Medulla oblongata (tissue), 1 donor: ENCODE measurements at regions not wholly inside any gene's neighbourhood (a gene's known extent, or its start where the extent isn't known, plus 50 kb on each side); places are given as distances from the start of the nearest gene placed in this dataset.

ENCODE experiments used
- DNase-seq: peaks from one replicate; pipeline ENCODE4 v3.0.0-alpha.2; 2015; ENCODE audit errors: extremely low spot score

DNA sequence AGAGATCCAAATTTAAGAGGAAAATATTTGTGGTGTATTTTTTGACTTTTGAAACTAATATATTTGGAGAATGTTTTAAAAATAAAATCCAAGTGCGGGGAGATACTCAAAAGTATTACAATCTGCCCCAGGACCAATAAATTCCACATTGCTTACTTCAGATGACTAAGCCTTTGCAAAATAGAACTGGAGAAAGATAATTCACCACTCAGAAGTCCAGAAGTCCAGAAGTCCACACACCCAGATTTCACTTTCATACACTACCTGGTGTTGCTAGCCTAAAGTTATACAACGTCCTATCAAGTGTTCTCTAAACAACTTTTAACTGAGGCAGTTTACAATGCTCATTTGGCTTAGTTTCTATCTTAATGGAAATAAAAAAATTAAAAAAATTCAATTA, 487.0 kb upstream of the SEMA3D start:
- no peak for DNase-seq

DNA sequence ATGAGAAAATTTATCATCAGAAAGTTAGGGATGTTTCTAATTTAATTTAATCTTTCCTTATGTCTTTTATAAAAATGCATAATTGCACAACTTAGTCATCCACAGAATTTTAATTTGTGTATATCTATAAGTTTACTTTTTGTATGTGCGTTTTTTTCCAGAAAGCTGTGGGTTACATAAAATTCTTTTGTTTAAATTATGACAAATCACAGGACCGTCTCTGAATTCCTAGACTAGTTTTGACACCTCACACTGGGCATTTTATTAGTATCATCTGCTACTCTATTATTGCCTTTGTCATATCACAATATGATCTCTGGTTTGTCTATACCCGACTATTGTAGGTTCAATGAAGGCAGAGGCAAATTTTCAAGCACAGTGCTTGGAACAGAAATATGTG, 482.4 kb upstream of the SEMA3D start:
- no peak for DNase-seq

DNA sequence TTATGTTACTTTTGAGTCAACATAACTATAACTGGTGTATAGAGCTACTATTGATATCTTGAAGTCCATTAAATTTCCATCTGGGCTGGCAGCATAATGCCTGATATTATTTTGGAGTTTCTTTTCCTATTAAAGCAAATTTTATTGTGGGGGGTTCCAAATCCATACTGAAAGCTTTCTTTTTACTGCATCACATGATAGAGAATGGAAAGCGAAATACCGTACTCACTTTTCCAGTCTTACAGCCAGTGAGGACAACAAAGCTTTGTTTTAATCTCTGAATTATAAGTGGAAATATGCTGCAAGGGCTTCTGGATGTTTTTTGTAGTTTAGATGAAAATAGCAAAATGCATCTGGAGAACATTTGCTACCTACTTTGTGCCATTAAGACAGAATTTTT, 477.5 kb upstream of the SEMA3D start:
- DNase-seq = no peak

DNA sequence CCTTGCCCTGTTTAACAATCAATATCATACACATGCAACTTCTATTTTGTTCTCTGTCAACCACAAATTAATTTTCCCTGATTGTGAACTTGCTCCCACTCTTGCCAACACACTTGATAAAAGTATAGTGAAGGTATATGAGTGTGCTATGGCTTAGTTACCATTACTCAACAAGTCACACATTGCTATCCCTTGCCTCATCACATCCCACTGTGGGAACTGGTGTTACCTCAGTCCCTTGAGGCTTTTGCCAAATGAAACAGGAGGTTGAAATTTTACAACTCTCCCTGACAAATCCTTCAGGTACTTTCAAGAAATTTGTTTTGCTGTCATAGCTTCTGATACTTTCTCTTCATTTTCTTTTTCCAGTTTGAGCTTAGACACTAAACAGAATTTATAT, 472.5 kb upstream of the SEMA3D start:
- DNase-seq = no peak

DNA sequence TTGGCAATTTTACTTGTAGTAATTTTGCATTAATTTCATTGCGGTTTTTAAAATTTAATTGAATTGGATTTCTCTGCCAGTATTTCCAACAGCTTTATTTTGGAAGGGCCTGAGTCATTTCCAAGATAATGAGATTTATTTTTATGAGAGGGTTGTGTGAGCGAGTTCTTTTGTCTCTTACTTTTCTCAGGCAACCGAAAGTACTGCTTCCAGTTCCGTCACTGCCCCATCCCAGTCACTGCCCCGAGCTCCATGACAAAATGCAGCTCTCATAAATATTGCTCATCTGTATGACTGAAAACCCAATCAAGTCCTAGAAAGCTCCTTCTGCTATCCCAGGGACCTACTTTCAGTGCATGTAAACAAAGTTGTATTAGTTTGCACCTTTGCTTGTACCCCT, 468.4 kb upstream of the SEMA3D start:
- no peak for DNase-seq

DNA sequence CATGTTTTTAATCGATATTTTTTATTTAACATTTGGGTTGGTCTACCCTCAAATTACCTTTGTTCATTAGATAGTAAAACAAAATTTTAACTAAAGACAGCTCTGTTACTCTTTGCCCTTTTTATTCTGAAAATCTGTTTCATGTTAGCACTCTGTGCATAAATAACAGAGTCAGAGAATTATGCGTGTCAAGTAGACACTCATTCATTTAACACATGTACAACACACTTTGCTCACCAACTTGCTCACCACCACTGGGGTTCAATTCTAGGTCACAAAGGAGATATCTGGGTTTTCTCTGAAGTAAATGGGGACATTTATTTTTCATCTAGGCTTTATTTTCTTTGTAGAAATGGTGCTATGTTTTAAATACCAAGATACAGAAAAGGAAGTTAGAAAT, 457.4 kb upstream of the SEMA3D start:
- no peak for DNase-seq

DNA sequence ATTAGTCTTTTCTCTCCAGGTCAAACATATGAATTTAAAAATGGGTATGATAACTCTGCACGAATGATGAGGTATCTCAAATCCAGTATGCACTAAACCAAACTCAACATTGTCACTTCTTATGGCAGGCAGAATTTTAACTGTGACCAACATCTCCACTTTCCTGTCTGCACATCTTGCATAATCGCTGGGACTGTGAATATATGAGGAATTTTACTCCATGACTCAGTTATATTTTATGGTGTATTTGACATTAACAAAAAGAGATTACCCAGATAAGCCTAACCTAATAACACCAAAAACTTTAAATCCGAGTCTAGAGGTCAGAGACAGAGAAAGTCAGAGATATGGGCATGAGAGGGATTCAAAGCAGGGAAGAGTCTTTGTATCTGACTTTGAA, 454.5 kb upstream of the SEMA3D start:
- no peak for DNase-seq

DNA sequence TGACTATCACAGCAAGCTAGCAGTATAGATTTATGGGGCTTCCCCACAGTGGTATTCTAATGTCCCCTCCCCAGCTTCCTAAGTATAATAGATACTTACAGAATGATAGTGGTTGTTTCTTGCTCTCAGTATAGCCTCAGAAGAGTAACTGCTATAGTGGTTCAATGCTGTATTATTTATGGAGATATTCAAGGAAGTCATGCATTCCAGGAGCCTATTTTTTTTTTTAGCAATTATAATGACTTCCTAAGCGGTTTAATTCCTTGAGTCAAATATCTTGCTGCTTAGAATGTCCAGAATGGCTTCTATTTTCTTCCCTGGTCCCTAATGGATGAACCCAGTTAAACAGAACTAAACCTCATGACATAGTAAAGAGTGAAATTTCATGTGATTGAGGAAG, 451.5 kb upstream of the SEMA3D start:
- DNase-seq = no peak

DNA sequence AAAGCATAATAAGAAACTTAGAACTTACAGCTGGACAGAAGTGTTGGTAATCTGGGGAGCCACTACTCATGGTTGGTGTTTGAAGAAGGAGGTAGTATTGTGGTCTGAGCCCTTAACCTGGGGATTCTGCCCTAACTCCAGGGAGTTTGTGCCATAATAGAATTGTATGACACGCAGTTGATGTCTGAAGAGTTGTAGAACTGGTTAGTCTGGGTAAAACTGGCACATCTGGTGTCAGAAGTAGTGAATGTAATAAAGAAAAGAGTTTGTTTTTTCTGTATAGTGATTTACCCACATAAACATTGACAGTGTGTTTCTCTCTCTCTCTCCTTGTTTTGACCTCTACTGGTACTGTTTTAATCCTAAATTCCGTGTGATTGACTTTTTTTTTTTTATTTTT, 448.1 kb upstream of the SEMA3D start:
- no peak for DNase-seq

DNA sequence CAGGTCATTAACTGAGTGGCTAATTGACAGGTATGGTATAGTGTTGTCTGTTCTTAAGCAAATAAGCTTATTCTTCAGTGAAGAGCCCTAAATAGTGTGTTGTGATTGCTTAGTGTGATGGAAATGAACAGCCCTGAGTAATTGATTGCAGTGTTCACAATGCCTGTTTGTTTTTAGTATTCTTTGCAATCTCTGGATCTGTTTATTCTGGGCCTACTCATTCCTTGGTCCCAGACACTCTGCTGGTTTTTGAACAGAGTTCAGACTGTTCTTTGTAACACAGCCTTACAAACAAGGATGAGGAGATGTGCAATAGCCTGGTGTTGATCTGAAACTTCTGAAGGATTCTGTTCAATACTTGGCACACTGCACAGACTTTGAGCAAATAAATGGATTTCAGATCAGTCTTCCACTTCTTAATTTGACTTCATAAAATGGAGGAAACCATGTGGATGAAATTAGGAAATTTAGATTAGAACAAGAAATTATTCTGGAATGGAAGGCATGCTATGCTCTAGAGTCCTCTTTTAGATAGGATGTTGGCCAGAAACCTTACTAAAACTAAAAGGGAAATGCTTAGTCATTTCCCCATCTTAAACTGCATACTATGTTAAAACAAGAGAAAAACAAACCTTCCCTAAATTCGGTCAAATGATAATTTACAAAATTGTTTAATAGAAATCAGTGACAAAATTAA, 444.2 kb upstream of the SEMA3D start:
- DNase-seq = peak; percentile 41

DNA sequence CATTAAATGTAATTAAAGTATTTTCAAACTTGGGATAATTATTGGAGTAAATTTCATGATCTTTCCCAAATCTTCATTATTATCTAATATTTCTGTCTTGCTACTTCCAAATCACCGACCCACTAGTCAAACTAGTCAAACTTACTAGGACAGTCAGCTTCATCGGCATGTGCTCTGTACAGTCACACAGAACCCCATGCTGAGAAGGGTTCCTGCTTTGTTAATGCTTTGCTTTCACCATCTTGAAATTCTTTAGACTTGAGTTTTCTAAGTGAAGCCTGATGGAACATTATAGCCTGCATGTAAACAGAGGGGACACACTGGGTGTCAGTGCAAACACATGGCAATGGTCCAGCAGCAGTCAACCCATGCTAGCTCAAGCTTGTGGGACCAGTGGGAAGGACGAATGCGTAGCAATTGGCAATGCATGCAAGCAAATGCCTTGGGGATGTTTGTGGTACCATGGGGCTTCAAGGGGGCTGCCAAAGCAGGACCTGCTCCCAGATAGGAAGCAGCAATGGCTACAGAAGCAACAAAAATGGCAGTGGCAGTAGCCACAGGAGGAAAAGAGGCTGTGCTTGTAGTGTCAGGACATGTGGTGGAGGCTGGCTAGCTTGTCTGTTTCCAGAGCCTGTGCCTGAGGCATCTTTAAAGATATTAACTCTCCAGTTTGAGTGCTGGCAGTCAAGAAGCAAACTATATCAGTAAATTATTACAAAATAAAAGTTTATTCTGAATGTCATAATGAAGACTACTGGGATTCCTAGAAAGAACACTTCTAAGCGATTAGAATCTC, 441.1 kb upstream of the SEMA3D start:
- no peak for DNase-seq

DNA sequence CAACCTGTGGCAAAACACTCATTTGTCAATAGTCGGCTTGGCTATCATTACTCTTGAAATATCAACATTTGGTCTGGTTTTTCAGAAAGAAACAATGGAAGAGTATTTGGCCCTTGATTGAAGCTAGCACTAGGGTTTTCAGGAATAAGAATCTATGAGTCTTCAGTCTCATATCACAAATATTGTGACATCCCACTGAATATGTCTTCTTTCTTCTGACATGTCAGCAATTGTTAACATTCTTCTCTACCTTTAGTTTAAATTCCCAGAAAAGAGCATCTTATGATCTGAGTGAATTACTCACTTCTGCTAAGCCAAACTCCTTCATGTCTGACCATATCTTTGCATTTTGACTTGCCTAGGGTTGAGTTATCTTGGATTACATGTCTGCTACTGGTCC, 435.2 kb upstream of the SEMA3D start:
- DNase-seq = no peak

DNA sequence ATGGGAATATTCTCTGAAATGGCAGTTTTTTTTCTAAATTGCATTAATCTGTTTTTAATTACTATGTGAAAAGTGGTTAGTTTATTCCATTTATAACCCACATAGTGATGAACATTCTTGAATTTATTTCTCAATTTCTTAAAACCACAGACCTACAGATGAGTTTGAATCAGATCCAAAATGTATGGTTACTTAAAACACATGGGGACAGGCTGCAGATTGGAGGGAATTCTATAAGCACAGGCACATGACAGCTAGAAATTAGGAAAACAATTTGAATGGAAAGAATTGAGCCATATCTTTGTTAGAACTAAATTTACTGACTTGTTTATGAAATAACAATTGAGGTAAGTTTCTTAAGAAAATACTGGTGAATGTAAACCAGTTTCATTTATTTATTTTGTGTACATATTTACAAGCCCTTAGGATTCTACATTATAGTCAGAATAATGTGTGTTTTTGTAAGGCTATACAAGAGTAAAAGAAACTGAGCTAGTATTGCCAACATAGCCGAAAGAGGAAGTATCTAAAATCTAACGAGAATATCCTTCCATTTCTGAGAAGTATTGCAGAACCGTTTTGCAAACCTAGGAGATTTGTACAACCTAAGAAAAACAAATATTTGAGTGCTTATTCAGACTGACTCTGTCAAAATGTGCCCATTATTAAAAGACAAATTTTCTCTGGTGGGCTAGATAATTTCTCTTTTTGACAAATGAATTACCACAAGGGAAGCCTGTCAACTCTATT, 434.3 kb upstream of the SEMA3D start:
- no peak for DNase-seq

DNA sequence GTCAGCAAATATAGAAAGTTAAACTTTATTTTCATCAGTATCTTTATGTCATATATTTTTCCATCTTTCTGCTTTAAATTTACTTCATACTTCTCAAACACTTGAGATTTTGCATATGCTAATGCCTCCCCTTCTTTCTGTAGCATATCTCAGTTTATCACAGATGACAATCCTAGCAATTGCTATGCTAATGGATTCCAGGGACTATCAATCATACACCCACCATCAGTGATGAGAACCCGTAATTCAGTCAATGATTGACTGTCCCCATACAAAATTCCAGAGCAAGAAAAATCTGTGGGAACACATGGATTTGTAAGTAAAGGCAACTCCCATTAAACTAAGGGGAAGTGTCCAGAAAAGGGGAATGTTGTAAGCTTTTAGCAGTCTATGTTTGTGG, 432.4 kb upstream of the SEMA3D start:
- DNase-seq = no peak

DNA sequence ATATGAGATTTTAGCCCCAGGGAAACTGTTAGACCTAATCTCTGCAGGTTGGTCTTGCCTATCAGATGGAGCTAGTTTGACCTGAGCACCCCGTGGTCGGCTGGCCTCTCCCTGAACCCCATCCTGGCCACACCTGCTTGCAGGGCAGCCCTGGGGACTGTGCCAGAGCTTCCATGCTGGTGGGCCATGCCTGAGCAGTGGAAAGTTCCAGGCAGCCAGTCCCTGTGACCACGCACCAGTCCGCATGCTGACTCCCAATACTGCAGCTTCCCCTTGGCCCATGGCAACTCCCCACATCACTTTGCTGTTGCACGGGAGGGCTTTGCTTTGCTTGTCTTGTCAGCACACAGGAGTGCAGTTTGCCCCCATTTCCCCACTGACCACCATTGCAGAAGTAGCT, 427.8 kb upstream of the SEMA3D start:
- no peak for DNase-seq

DNA sequence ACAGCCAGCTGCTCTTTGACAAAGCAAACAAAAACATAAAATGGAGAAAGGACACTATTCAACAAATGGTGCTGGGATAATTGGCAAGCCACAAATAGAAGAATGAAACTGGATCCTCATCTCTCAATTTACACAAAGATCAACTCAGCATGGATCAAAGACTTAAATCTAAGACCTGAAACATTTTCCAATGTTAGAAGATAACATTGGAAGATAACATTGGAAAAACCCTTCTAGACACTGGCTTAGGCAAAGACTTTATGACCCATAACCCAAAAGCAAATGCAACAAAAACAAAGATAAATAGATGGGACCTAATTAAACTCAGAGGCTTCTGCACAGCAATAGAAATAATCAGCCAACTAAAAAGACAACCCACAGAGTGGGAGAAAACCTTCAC, 425.7 kb upstream of the SEMA3D start:
- DNase-seq = no peak

DNA sequence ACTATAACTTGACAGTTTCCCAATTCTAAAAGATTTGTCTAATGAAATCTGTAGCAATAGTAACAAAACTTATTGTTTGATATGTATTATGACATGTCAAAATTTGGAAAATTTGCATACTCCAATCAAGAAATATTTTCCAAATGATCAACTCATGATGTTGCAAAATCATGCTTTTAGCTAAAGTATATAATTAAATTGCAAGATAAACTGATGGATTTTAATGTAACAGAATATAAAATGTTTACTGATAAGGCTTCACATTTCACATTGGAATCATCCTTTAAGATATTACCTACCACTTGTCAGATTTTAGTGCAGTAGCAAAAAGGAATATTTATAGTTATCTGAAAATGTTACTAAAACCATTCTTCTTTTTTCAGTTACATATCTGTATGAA, 421.9 kb upstream of the SEMA3D start:
- no peak for DNase-seq

DNA sequence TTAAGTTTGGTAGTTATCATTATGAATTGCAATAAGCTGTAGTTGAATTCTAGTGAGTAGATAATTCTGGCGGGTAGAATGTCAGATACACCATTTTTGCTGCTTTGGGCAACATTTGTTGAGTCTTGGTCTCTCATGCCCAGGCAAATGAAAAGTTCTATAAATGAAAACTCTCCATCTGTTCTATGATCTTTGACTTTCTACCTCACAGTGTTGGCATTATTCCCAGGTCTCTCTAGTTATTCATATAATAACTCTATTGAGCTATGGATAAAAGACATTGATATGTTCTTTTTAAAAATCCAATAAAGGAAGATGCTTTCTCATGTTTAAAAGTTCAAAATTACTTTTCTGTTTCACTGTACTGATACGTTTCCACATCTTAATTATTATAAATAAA, 415.3 kb upstream of the SEMA3D start:
- DNase-seq = no peak

DNA sequence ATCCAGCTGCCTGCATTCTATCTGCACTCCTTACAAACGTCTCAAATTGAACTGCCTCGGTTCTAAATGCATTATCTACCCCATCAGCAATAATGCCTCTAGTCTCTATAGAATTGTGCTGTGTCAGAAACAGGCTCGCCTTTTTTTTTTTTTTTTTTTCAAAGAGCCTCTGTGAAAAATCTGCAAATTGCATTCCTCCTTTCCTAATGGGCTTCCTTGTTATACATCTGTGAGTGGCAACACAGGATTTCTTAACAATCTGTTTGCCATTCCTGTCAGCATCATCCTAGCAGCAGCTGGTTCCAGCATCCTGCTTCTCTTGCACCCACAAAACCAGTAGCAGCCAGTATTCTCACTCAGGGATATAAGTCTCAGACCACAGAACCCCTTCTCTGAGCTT, 413.5 kb upstream of the SEMA3D start:
- peak; percentile 3 for DNase-seq

DNA sequence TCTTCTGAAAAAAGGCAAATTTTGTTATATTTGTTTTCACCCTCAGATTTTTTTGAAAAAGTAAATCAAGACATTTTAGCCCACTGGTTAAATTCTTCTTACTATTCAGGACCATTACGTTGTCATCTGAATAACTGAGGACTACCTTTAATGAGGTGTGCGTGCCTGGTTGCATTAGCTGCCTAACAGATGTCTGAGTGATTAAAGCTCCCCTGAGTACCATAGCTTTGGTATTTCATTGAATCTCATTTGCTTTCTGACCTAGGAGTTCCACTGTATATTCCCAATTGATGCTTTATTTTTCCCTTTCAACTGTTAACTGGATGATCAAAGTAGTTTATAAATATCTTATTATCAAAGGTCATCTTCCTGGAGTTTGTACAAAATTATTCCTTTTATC, 410.0 kb upstream of the SEMA3D start:
- no peak for DNase-seq

DNA sequence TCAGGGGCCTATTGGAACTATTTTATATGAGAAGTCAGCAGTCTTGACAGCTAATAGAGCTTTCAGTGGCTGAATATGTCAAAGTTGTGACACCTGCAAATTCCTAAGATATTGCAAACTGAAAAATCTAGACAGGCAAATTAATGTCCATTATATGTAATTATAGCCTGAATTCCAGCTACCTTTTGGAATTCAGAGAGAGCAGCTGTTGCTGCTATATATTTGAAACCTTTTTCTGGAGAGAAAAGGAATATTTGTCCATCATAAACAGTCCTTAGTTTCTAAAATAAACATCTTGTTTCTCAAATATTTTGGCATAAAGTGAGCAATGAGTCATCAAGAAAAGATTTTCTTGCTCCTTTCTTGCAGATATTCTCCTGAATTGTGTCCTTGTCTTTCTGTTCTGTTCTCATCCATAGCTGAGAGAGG, 408.9 kb upstream of the SEMA3D start:
- DNase-seq = no peak

DNA sequence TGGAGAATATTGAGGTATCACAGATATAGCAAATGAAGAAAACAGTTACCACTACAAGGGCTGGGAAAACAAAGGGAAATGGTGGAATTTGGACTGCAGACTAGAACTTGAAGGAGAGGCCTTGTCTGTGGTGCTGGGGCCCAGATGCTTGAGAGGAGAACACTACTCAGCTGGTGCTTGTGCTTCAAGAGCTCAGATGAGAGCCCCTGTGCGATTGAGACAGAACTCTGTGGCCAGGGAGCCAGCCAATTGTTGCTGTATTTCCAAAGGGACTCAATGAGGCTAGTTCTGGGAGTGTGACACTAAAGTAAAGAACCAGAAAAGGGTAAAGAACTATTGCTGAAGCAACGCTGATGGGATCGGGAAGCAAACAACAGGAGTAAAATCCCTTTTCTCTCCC, 406.5 kb upstream of the SEMA3D start:
- DNase-seq = no peak

DNA sequence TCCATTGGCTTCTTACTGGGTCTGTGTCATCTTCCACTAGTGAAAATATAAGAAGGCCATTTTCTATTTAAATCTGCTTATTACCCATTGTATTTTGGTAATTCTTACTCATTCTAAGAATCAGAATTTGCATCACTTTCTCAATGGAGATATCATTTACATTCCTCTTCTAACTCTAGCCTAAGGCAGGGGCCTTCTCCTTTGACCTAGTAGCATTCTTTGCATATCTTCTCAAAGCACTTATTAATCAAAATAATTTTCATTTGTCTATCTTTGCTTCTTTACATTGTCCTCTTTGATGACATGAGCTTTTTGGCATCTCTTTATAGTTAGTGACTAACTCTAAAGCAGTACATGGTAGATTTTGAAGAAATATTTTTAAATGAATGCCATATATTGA, 400.9 kb upstream of the SEMA3D start:
- no peak for DNase-seq
